Progenitor cell of endocrine pancreas (in vitro differentiated cells): ENCODE measurements at regions not wholly inside any gene's neighbourhood (a gene's known extent, or its start where the extent isn't known, plus 50 kb on each side); places are given as distances from the start of the nearest gene placed in this dataset.
A peak's percentile ranks its signal among the peaks of the same experiment; 100 is the strongest.
"Not testable (repeated sequence)": the region's sequence is repeated elsewhere in the genome, so short reads cannot be mapped to it uniquely, and the experiment has no call there.

ENCODE experiments used
- DNase-seq: peaks from one replicate; pipeline ENCODE4 v3.0.0; 2021; ENCODE audit warnings: low spot score; ENCODE audit not compliant: unreplicated experiment
- H3K27ac Mint-ChIP-seq: 2 replicates; pipeline ENCODE4 v1.8.0; 2021; ENCODE audit warnings: mild to moderate bottlenecking, moderate library complexity, mixed read lengths
- H3K27me3 Mint-ChIP-seq: 2 replicates; pipeline ENCODE4 v1.8.0; 2021; ENCODE audit warnings: mixed read lengths
- H3K36me3 Mint-ChIP-seq: 2 replicates; pipeline ENCODE4 v1.8.0; 2022; ENCODE audit warnings: mixed read lengths; ENCODE audit not compliant: insufficient read depth
- H3K4me1 Mint-ChIP-seq: 2 replicates; pipeline ENCODE4 v1.8.0; 2021; ENCODE audit warnings: low read depth, mixed read lengths
- H3K4me3 Mint-ChIP-seq: 2 replicates; pipeline ENCODE4 v1.8.0; 2021; ENCODE audit warnings: low read depth, mild to moderate bottlenecking, moderate library complexity, mixed read lengths
- H3K9me3 Mint-ChIP-seq: 2 replicates; pipeline ENCODE4 v1.8.0; 2021; ENCODE audit warnings: low read depth, mixed read lengths
- CTCF ChIP-seq: fragments of 200-600 bp; sonication (generic); IDR thresholded peaks from one replicate; pipeline ENCODE4 v1.5.0; 2021; ENCODE audit warnings: antibody characterized with exemption, mild to moderate bottlenecking; ENCODE audit not compliant: unreplicated experiment

- Mint-ChIP-seq H3K4me1 (peaks cover 2% of the 10 kb centered on the region), H3K9me3 (peaks cover 26% of the 10 kb centered on the region), H3K27ac (no peak overlapping the region), H3K27me3 (no peaks in the 10 kb centered on the region), H3K4me3 (no peak overlapping the region), H3K36me3 (peaks cover 3% of the 10 kb centered on the region)
- TF ChIP-seq CTCF = no peak
- DNase-seq = no peak
Measured at GRCh38 chr5:51159606-51160005, 223.6 kb upstream of the ISL1 start.

- H3K9me3 Mint-ChIP-seq = peaks cover 26% of the 10 kb centered on the region
- no peak for DNase-seq
- H3K27ac Mint-ChIP-seq = no peak overlapping the region
- no peaks in the 10 kb centered on the region for H3K4me1 Mint-ChIP-seq
- no peak overlapping the region for H3K4me3 Mint-ChIP-seq
- peaks cover 3% of the 10 kb centered on the region for H3K36me3 Mint-ChIP-seq
- TF ChIP-seq CTCF = no peak
- H3K27me3 Mint-ChIP-seq = no peaks in the 10 kb centered on the region
Measured at GRCh38 chr5:51162245-51162644, 221.0 kb upstream of the ISL1 start.

- DNase-seq, H3K4me3 Mint-ChIP-seq, H3K27me3 Mint-ChIP-seq, H3K27ac Mint-ChIP-seq, H3K36me3 Mint-ChIP-seq, H3K4me1 Mint-ChIP-seq: not testable (repeated sequence)
- H3K9me3 Mint-ChIP-seq = peaks cover 26% of the 10 kb centered on the region
Measured at GRCh38 chr5:51165621-51166020, 217.6 kb upstream of the ISL1 start.

- no peak for DNase-seq
- H3K4me1 Mint-ChIP-seq = peaks cover 4% of the 10 kb centered on the region
Measured at GRCh38 chr5:51172903-51173626, 210.2 kb upstream of the ISL1 start.

GRCh38 chr5:51181208-51181894 lies 201.9 kb upstream of the ISL1 start:
- Mint-ChIP-seq H3K4me3 (no peak overlapping the region), H3K36me3 (no peaks in the 10 kb centered on the region), H3K4me1 (peaks cover 15% of the 10 kb centered on the region), H3K27me3 (no peaks in the 10 kb centered on the region), H3K9me3 (peaks cover 3% of the 10 kb centered on the region), H3K27ac (no peak overlapping the region)
- no peak for TF ChIP-seq CTCF
- no peak for DNase-seq

More at GRCh38 chr5:51172903-51173626, 210.2 kb upstream of the ISL1 start:
- Mint-ChIP-seq H3K27ac (peak overlapping the region; percentile 33), H3K36me3 (no peaks in the 10 kb centered on the region), H3K9me3 (no peaks in the 10 kb centered on the region), H3K27me3 (no peaks in the 10 kb centered on the region), H3K4me3 (no peak overlapping the region)
- TF ChIP-seq CTCF = no peak

GRCh38 chr5:51185850-51186329 lies 197.4 kb upstream of the ISL1 start:
- no peak for DNase-seq
- no peak for TF ChIP-seq CTCF
- Mint-ChIP-seq H3K27ac (no peak overlapping the region), H3K4me3 (no peak overlapping the region), H3K27me3 (no peaks in the 10 kb centered on the region), H3K9me3 (no peaks in the 10 kb centered on the region), H3K4me1 (peaks cover 18% of the 10 kb centered on the region), H3K36me3 (no peaks in the 10 kb centered on the region)
